Right lobe of liver (tissue), 4 donors: ENCODE measurements at regions not wholly inside any gene's neighbourhood (a gene's known extent, or its start where the extent isn't known, plus 50 kb on each side); places are given as distances from the start of the nearest gene placed in this dataset.

Experiments
- CTCF ChIP-seq, 4 donors: fragments of 200-600 bp in 3 of 4; fragments of 450-650 bp in 1 of 4; IDR thresholded peaks; one replicate each; pipeline versions ENCODE4 v1.5.1 to v1.8.0; 2016 to 2022; ENCODE audit warnings: antibody characterized with exemption in 4 of 4, mild to moderate bottlenecking in 2 of 4
- POLR2A ChIP-seq: fragments of 450-650 bp; IDR thresholded peaks from one replicate; pipeline ENCODE4 v1.6.1; 2017; ENCODE audit warnings: antibody characterized with exemption, mild to moderate bottlenecking
- donor health status: DM: no; HTN: no; CAD: no.
- donor health status: DM: no; HTN: no; CAD: no.
- donor health status: DM: no; HTN: yes; CAD: no.

GRCh38 chr4:177519481-177520260 lies 77.4 kb upstream of the AGA start:
- TF ChIP-seq CTCF (IDR thresholded peaks at IDR 0.05) (no peak), POLR2A (no peak)
